IMR-90 (cell line): ENCODE measurements at regions not wholly inside any gene's neighbourhood (a gene's known extent, or its start where the extent isn't known, plus 50 kb on each side); places are given as distances from the start of the nearest gene placed in this dataset.

ENCODE experiments used
- ATAC-seq: fragments of 200-7000 bp; cut with Tn5 transposase; 2 replicates; pipeline ENCODE4 v1.9.1; 2020; ENCODE audit warnings: low read depth, mild to moderate bottlenecking, moderate library complexity
- BruUV-seq: library from RNA; stranded (reverse); fragments of 400-500 nt; replicated peaks from 2 replicates; lab custom pipeline; 2021; lab: Mats Ljungman, UMichigan
- CTCF ChIA-PET: fragments of 300-600 bp; formaldehyde crosslinking; extraction: SDS; loops from one replicate; lab custom pipeline; 2021; ENCODE audit warnings: antibody characterized with exemption; lab: Yijun Ruan, JAX
- POLR2A ChIA-PET: fragments of 300-600 bp; sonication (Branson Sonifier 250); formaldehyde crosslinking; loops from one replicate; lab custom pipeline; 2022; ENCODE audit warnings: antibody characterized with exemption; ENCODE audit not compliant: unreplicated experiment; lab: Charles Lee
- DNase-seq: peaks from one replicate; pipeline ENCODE4 v3.0.0; 2013
- H2AFZ ChIP-seq: replicated peaks from 2 replicates; pipeline ENCODE3; 2013; ENCODE audit warnings: low read length, mild to moderate bottlenecking; ENCODE audit not compliant: poor library complexity
- H2AK5ac ChIP-seq: 2 replicates; pipeline ENCODE4 v1.6.1; 2013; ENCODE audit warnings: low read depth, low read length, inconsistent platforms
- H2AK9ac ChIP-seq: replicated peaks from 2 replicates; pipeline ENCODE3; 2013; ENCODE audit warnings: mild to moderate bottlenecking, low read depth, low read length, moderate library complexity; ENCODE audit not compliant: poor library complexity
- H2BK120ac ChIP-seq: 2 replicates; pipeline ENCODE4 v1.6.1; 2013; ENCODE audit warnings: low read depth, low read length, inconsistent platforms
- H2BK15ac ChIP-seq: 3 replicates; pipeline ENCODE4 v1.6.1; 2013; ENCODE audit warnings: low read depth, low read length, inconsistent platforms
- H2BK20ac ChIP-seq: 2 replicates; pipeline ENCODE4 v1.6.1; 2013; ENCODE audit warnings: low read depth, mild to moderate bottlenecking, inconsistent platforms, low read length, moderate library complexity
- H2BK5ac ChIP-seq: 2 replicates; pipeline ENCODE4 v1.6.1; 2013; ENCODE audit warnings: mild to moderate bottlenecking, low read depth, low read length, inconsistent platforms; ENCODE audit not compliant: poor library complexity, severe bottlenecking
- H3K14ac ChIP-seq: replicated peaks from 2 replicates; pipeline ENCODE4 v1.6.1; 2013; ENCODE audit warnings: low read depth, low read length, inconsistent platforms
- H3K18ac ChIP-seq: 2 replicates; pipeline ENCODE4 v1.6.1; 2013; ENCODE audit warnings: low read depth, low read length, control low read depth
- H3K23ac ChIP-seq: 2 replicates; pipeline ENCODE4 v1.6.1; 2013; ENCODE audit warnings: low read depth, low read length, inconsistent platforms
- H3K27ac ChIP-seq: 2 replicates; pipeline ENCODE4 v1.5.1; 2013; ENCODE audit warnings: mild to moderate bottlenecking, control low read depth, low read length; ENCODE audit not compliant: insufficient read depth
- H3K27me3 ChIP-seq: 2 replicates; pipeline ENCODE4 v1.6.1; 2013; ENCODE audit warnings: low read length; ENCODE audit not compliant: control insufficient read depth, insufficient read depth
- H3K36me3 ChIP-seq: 2 replicates; pipeline ENCODE4 v1.6.1; 2013; ENCODE audit warnings: low read length, mixed read lengths; ENCODE audit not compliant: control insufficient read depth, insufficient read depth
- H3K4ac ChIP-seq: 2 replicates; pipeline ENCODE4 v1.6.1; 2013; ENCODE audit warnings: low read depth, low read length, inconsistent platforms
- H3K4me1 ChIP-seq: 2 replicates; pipeline ENCODE4 v1.6.1; 2013; ENCODE audit warnings: low read length, mixed read lengths; ENCODE audit not compliant: control insufficient read depth, insufficient read depth
- H3K4me2 ChIP-seq: 2 replicates; pipeline ENCODE4 v1.6.1; 2013; ENCODE audit warnings: low read depth, mild to moderate bottlenecking, control low read depth, low read length, moderate library complexity
- H3K4me3 ChIP-seq: 2 replicates; pipeline ENCODE4 v1.5.1; 2013; ENCODE audit warnings: low read depth, mild to moderate bottlenecking, control low read depth, low read length, moderate library complexity; ENCODE audit not compliant: insufficient read depth
- H3K56ac ChIP-seq: 2 replicates; pipeline ENCODE4 v1.6.1; 2013; ENCODE audit warnings: low read length, inconsistent platforms; ENCODE audit not compliant: insufficient read depth; ENCODE audit errors: extremely low read depth
- H3K79me1 ChIP-seq, 2 experiments: 2 replicates each; pipeline ENCODE4 v1.6.1; 2013; ENCODE audit warnings: low read length in 2 of 2, inconsistent platforms in 1 of 2, low read depth in 1 of 2
- H3K9ac ChIP-seq: 2 replicates; pipeline ENCODE4 v1.6.1; 2013; ENCODE audit warnings: low read depth, low read length, control low read depth
- H3K9me1 ChIP-seq: 2 replicates; pipeline ENCODE4 v1.6.1; 2013; ENCODE audit warnings: low read length, inconsistent platforms; ENCODE audit not compliant: insufficient read depth
- H3K9me3 ChIP-seq: 2 replicates; pipeline ENCODE4 v1.6.1; 2013; ENCODE audit warnings: low read length; ENCODE audit not compliant: control insufficient read depth, insufficient read depth
- H4K20me1 ChIP-seq: 2 replicates; pipeline ENCODE4 v1.6.1; 2013; ENCODE audit warnings: low read length, inconsistent platforms; ENCODE audit not compliant: insufficient read depth
- H4K5ac ChIP-seq: 2 replicates; pipeline ENCODE4 v1.6.1; 2013; ENCODE audit warnings: mild to moderate bottlenecking, low read depth, low read length, control low read depth
- H4K8ac ChIP-seq, 2 experiments: 2 replicates each; pipeline ENCODE4 v1.6.1; 2013; ENCODE audit warnings: low read depth in 2 of 2, low read length in 2 of 2, control low read depth in 1 of 2, inconsistent platforms in 1 of 2
- H4K91ac ChIP-seq: 2 replicates; pipeline ENCODE4 v1.6.1; 2013; ENCODE audit warnings: low read depth, low read length, inconsistent platforms; ENCODE audit not compliant: insufficient read depth
- CEBPB ChIP-seq: IDR thresholded peaks from 2 replicates; pipeline ENCODE4 v1.6.1; 2012; ENCODE audit warnings: low read depth, low read length, improper control_type of control experiment
- CHD1 ChIP-seq: IDR thresholded peaks from 2 replicates; pipeline ENCODE4 v1.6.1; 2012; ENCODE audit warnings: low read depth, low read length, improper control_type of control experiment
- FOS ChIP-seq: fragments of 150-350 bp; IDR thresholded peaks from 2 replicates; pipeline ENCODE4 v1.6.1; 2016; ENCODE audit warnings: low read depth, low read length
- MAFK ChIP-seq: IDR thresholded peaks from 2 replicates; pipeline ENCODE4 v1.6.1; 2012; ENCODE audit warnings: low read depth, low read length, improper control_type of control experiment
- MAZ ChIP-seq: IDR thresholded peaks from 2 replicates; pipeline ENCODE4 v1.6.1; 2012; ENCODE audit warnings: low read depth, mild to moderate bottlenecking, low read length, improper control_type of control experiment, moderate library complexity, borderline replicate concordance
- MXI1 ChIP-seq: IDR thresholded peaks from 2 replicates; pipeline ENCODE4 v1.6.1; 2012; ENCODE audit warnings: low read depth, mild to moderate bottlenecking, low read length, moderate library complexity, borderline replicate concordance
- NFE2L2 ChIP-seq: fragments of 150-350 bp; IDR thresholded peaks from 2 replicates; pipeline ENCODE4 v1.6.1; 2016; ENCODE audit warnings: low read depth, mild to moderate bottlenecking, low read length
- POLR2A ChIP-seq: IDR thresholded peaks from 2 replicates; pipeline ENCODE4 v1.6.1; 2012; ENCODE audit warnings: mild to moderate bottlenecking, low read depth, low read length
- SMC3 ChIP-seq: fragments of 150-350 bp; IDR thresholded peaks from 2 replicates; pipeline ENCODE4 v1.6.1; 2016; ENCODE audit warnings: low read depth, mild to moderate bottlenecking, antibody characterized with exemption, low read length, moderate library complexity
- WGBS, 2 experiments: methylation state at CpG; one replicate each; pipeline versions ENCODE4 v1.1.5 to v1.1.7; 2013; ENCODE audit warnings: missing lambda C conversion rate in 2 of 2; ENCODE audit not compliant: insufficient read length in 1 of 2; ENCODE audit errors: extremely low coverage in 2 of 2; 5-methylcytosine and 5-hydroxymethylcytosine counted together
- dilution Hi-C: fragments of 300-500 bp; cut with HindIII; formaldehyde crosslinking; loops from one replicate; pipeline ENCODE4 v1.14.3; 2018; ENCODE audit warnings: low sequenced_read_pairs; ENCODE audit not compliant: unreplicated experiment
- in situ Hi-C: fragments of 300-500 bp; cut with MboI; formaldehyde crosslinking; loops from 3 replicates; pipeline ENCODE4 v1.14.3; 2019; ENCODE audit warnings: low sequenced_read_pairs, inconsistent platforms, mixed read lengths
- intact Hi-C: fragments of 100-400 bp; cut with micrococcal nuclease; formaldehyde crosslinking; loops from 2 replicates; pipeline ENCODE4 v1.10.0; 2022
- TF ChIP-seq, protein P1 (sequence below): conservative IDR thresholded peaks from 2 replicates; pipeline ENCODE4 v1.5.1; 2012; ENCODE audit warnings: mild to moderate bottlenecking, low read depth, low read length, improper control_type of control experiment
- TF ChIP-seq, protein P2 (sequence below): fragments of 150-350 bp; IDR thresholded peaks from 2 replicates; pipeline ENCODE4 v1.6.1; 2017; ENCODE audit warnings: mild to moderate bottlenecking, antibody characterized with exemption, low read length, low read depth
- TF ChIP-seq, protein P3 (sequence below): fragments of 150-350 bp; IDR thresholded peaks from 2 replicates; pipeline ENCODE4 v1.6.1; 2016; ENCODE audit warnings: low read depth, mild to moderate bottlenecking, low read length, moderate library complexity, borderline replicate concordance

DNA sequence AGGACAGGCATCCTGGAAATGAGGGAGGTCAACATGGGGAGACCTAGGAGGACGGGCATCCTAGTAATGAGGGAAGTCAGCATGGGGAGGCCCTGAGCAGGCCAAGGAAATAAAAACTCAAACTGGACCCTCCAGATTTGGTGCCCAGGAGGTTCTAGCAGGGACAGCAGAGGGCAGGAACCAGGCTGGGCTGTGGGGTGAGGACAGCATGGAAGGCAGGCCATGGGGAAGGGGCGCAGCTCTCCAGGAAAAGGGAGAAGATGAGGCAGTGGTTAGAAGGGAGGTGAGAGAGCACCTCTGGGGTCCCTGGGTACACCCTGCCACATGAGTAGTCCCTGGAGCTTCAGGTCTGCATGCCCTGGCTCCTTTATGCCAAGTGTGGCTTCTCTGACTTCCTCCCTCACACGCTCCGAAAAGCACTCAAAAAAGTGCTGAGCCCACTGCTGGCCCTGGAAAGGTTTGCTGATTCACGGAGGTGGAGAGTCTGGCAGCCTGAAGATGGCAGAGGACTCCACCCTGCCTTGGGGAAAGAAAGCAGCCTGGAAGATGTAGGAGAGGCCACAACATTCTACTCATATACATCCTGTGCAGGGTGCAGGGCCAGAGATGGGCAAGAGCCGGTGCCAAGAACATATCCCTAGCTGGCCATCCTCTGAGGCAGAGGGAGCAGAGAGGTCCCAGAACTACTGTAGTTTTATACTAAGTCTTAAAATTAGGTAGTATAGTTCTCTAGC is 154.9 kb downstream of the MRPL14 start:
- Histone ChIP-seq H3K18ac (peak overlapping the region; percentile 24), H4K8ac (peak overlapping the region; percentile 81 to 88; a peak in 3 of 4 replicates), H2BK20ac (peak overlapping the region; percentile 68), H2BK15ac (peak overlapping the region; percentile 78; the same call in 2 of the 3 replicates), H4K20me1 (no peaks in the 10 kb centered on the region), H3K14ac (peak overlapping the region; percentile 64), H2AK5ac (peak overlapping the region; percentile 96), H3K9ac (peak overlapping the region; percentile 26), H3K4me2 (no peak overlapping the region; the same call in 1 of the 2 replicates), H4K91ac (peak overlapping the region; percentile 79), H2BK5ac (peak overlapping the region; percentile 63), H2BK120ac (peak overlapping the region; percentile 84), H3K27ac (peak overlapping the region; percentile 64), H3K56ac (peak overlapping the region; percentile 43), H3K27me3 (no peaks in the 10 kb centered on the region), H2AK9ac (peak overlapping the region; percentile 74), H3K9me3 (peaks cover 4% of the 10 kb centered on the region; the same call in 1 of the 2 replicates), H3K4me1 (peaks cover 20% of the 10 kb centered on the region), H3K9me1 (peaks cover 11% of the 10 kb centered on the region; the same call in 1 of the 2 replicates), H3K79me1 (no peaks in the 10 kb centered on the region), H2AFZ (peak overlapping the region; percentile 83), H3K4me3 (no peak overlapping the region), H3K36me3 (no peaks in the 10 kb centered on the region), H4K5ac (peak overlapping the region; percentile 36), H3K23ac (peak overlapping the region; percentile 21; the same call in 1 of the 2 replicates), H3K4ac (peak overlapping the region; percentile 79)
- ATAC-seq: peak; percentile 46
- intact Hi-C loops: loop anchor here (2.0 kb wide), 1 partner anchor 18 kb away; no protein-coding TSS in a partner anchor
- in situ Hi-C loops: no loop called here
- BruUV-seq: no TSS peak
- ChIA-PET POLR2A (no interaction called here), CTCF (no interaction called here)
- WGBS, 2 experiments: 100% methylated on average over 2 of the region's 6 CpGs; no CpG with 5 or more reads in 1 of the 2 experiments
- TF ChIP-seq SMC3 (no peak), NFE2L2 (no peak), FOS (no peak), CHD1 (no peak), MXI1 (no peak), MAFK (no peak), POLR2A (no peak), MAZ (no peak), CEBPB (no peak)
- TF ChIP-seq, protein P1, sequence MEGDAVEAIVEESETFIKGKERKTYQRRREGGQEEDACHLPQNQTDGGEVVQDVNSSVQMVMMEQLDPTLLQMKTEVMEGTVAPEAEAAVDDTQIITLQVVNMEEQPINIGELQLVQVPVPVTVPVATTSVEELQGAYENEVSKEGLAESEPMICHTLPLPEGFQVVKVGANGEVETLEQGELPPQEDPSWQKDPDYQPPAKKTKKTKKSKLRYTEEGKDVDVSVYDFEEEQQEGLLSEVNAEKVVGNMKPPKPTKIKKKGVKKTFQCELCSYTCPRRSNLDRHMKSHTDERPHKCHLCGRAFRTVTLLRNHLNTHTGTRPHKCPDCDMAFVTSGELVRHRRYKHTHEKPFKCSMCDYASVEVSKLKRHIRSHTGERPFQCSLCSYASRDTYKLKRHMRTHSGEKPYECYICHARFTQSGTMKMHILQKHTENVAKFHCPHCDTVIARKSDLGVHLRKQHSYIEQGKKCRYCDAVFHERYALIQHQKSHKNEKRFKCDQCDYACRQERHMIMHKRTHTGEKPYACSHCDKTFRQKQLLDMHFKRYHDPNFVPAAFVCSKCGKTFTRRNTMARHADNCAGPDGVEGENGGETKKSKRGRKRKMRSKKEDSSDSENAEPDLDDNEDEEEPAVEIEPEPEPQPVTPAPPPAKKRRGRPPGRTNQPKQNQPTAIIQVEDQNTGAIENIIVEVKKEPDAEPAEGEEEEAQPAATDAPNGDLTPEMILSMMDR: no peak
- TF ChIP-seq, protein P2, sequence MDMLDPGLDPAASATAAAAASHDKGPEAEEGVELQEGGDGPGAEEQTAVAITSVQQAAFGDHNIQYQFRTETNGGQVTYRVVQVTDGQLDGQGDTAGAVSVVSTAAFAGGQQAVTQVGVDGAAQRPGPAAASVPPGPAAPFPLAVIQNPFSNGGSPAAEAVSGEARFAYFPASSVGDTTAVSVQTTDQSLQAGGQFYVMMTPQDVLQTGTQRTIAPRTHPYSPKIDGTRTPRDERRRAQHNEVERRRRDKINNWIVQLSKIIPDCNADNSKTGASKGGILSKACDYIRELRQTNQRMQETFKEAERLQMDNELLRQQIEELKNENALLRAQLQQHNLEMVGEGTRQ: no peak
- TF ChIP-seq, protein P3, sequence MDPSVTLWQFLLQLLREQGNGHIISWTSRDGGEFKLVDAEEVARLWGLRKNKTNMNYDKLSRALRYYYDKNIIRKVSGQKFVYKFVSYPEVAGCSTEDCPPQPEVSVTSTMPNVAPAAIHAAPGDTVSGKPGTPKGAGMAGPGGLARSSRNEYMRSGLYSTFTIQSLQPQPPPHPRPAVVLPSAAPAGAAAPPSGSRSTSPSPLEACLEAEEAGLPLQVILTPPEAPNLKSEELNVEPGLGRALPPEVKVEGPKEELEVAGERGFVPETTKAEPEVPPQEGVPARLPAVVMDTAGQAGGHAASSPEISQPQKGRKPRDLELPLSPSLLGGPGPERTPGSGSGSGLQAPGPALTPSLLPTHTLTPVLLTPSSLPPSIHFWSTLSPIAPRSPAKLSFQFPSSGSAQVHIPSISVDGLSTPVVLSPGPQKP: no peak
- dilution Hi-C loops: no loop called here
- DNase-seq: no peak
